MM.1S (cell line): ENCODE measurements at regions not wholly inside any gene's neighbourhood (a gene's known extent, or its start where the extent isn't known, plus 50 kb on each side); places are given as distances from the start of the nearest gene placed in this dataset.

ENCODE experiments used
- EZH2 ChIP-seq: fragments of 300-600 bp; sonication (generic); optimal IDR thresholded peaks from 2 replicates; pipeline ENCODE3; 2017; ENCODE audit warnings: low read depth, mild to moderate bottlenecking, antibody characterized with exemption, low read length, mixed read lengths
- EZH2phosphoT487 ChIP-seq: fragments of 300-600 bp; sonication (generic); IDR thresholded peaks from 2 replicates; pipeline ENCODE4 v1.6.1; 2018; ENCODE audit warnings: antibody characterized with exemption, low read length
- TF ChIP-seq, protein P1 (sequence below): fragments of 300-600 bp; sonication (generic); IDR thresholded peaks from 2 replicates; pipeline ENCODE4 v1.5.1; 2016; ENCODE audit warnings: antibody characterized with exemption, low read length, mixed read lengths

GRCh38 chr2:220106065-220106464 is 478.6 kb downstream of the SLC4A3 start:
- TF ChIP-seq, protein P1, sequence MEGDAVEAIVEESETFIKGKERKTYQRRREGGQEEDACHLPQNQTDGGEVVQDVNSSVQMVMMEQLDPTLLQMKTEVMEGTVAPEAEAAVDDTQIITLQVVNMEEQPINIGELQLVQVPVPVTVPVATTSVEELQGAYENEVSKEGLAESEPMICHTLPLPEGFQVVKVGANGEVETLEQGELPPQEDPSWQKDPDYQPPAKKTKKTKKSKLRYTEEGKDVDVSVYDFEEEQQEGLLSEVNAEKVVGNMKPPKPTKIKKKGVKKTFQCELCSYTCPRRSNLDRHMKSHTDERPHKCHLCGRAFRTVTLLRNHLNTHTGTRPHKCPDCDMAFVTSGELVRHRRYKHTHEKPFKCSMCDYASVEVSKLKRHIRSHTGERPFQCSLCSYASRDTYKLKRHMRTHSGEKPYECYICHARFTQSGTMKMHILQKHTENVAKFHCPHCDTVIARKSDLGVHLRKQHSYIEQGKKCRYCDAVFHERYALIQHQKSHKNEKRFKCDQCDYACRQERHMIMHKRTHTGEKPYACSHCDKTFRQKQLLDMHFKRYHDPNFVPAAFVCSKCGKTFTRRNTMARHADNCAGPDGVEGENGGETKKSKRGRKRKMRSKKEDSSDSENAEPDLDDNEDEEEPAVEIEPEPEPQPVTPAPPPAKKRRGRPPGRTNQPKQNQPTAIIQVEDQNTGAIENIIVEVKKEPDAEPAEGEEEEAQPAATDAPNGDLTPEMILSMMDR: no peak
- TF ChIP-seq EZH2phosphoT487 (no peak), EZH2 (no peak)
